ENCODE measurements at regions not wholly inside any gene's neighbourhood (a gene's known extent, or its start where the extent isn't known, plus 50 kb on each side); places are given as distances from the start of the nearest gene placed in this dataset.
"Not testable (repeated sequence)": the region's sequence is repeated elsewhere in the genome, so short reads cannot be mapped to it uniquely, and the experiment has no call there.

DNA sequence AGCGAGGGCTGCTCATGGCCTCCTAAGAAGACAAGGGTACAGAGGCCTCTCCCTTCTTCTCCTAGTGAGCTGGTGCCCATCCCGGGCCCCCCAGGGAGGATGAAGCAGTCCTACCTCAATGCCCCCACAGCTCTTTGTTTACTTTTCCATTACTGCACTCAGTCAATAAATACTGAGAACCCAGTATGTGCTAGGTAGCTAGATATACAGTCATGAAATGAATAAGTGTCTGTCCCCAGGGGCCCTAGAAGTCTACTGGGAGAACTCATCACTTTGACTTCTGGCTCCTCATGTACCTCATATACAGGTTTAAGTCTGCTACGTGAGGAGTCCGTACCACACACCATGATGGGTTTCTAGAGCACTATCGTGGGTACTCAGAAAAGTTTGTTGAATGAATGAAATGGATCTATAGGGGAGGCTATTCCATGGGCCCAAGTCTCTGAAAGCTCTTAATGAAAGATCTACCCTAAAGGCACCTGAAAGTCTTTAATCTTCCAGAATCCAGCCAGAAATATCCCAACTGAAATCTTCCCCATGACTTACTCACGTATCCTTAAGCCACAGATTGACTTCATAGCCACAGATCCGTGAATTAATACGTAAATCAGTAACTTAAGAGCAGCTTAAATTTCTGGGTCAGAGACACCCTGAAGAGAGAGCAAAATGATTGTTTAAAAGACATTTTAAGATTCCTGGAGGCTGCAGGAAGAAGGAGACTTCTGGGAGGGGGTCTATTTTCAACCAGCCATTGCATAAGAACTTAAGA is 51.6 kb upstream of the POMP start:
- DNase-seq, result no peak

DNA sequence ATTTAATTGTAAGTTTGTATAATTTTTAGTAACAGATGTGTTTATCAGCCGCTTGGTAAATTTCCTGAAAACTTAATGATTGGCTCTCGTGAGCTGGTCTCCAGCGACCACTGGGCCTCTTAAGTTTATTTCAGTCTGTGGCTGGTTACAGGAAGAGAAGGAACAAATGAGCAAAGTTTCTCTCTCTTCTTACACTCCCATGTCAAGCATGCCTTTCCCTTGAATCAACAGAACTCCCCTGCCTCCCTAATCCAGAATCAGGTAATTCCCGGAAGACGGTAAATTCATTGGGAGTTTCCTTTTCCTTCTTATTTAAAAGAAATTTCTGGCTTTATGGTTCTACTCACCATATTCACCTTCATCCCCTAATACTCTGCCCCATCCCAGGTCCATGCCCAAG is 52.5 kb upstream of the POMP start:
- no peak for DNase-seq

DNA sequence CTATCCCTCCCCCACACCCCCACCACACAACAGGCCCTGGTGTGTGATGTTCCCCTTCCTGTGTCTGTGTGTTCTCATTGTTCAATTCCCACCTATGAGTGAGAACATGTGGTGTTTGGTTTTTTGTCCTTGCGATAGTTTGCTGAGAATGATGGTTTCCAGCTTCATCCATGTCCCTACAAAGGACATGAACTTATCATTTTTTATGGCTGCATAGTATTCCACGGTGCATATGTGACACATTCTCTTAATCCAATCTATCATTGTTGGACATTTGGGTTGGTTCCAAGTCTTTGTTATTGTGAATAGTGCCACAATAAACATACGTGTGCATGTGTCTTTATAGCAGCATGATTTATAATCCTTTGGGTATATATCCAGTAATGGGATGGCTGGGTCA is 53.8 kb upstream of the POMP start:
- DNase-seq, result not testable (repeated sequence)

DNA sequence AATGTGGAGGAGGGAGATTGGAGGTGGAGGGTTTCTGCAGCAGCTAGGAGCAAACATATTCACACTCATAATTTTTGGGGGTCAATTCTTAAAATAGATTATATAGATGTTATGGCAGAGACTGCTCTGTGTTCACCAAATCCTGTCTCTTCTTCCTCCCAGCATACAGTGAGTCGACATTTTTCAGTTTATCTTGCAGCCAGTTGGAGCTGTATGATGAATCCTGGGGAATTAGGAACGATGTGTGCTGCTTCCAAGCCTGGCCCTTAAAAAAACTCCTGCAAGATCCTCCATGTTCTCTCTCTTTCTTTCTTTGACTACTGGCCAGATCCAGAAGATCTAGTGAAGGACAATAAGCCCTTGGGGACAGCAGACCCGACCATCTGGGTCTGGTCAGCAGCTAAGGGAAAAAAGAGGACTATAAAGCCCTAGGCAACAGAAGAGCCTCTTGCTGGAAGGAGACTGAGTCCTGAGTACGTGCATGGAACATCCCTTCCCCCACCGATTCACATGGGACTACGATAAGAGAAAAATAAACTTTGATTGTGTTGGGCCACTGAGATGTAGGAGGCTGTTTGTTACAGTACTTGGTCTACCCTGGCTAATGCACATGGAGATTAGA is 55.8 kb upstream of the POMP start:
- no peak for DNase-seq

DNA sequence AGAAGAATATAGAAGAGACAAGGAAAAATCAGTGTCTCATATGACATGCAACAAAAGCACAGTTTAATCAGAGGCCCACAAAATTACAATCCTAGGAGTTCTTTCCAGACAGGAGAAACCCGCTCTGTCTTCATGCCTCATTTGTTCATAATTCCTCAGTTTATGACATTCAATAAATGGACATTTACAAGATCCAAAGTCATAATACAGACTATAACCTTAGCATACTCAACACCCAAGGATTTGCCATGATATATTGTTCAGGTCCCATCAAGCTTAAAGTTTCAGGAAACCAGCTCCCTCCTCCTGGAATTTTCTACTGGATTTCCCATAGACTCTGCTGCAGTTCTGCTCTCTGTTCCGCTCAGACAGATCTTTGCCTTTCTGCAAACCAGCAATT is 56.4 kb upstream of the POMP start:
- DNase-seq, result no peak

DNA sequence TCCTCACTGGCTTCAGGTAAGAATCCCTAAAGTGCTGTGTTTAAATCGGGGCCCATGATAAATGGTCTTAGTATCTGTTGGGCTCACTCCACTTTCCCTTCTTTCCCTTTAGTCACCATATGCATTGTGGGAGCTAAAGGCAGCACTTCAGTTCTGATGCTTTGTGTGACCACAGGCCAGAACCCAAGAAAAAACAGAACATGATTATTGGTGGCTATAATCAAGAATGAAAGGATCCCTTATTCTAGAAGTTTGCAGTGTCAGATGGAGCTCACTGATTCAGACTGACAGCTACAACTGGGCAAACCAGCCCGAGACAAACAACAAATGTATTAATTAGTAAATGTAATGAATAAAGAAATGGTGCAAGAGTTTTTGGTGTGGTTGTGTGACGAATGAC is 57.3 kb upstream of the POMP start:
- no peak for DNase-seq

DNA sequence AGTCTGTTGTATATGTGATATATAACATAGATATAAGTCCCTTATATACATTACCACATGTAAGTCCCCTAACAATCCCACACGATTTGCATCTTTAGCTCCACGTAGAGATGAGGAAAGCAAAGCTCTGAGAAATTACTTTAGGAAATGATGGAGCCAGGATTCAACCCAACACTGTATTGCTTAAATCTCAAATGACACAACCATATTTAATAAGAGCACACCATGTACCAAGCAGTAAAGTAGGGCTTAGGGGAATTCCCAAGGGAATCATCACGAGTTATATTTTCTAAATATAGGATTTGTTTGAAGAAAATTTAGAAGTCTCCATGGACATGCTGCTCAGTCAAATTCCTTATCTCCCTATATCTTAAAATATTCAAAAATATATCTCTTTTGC is 61.3 kb upstream of the POMP start:
- no peak for DNase-seq

DNA sequence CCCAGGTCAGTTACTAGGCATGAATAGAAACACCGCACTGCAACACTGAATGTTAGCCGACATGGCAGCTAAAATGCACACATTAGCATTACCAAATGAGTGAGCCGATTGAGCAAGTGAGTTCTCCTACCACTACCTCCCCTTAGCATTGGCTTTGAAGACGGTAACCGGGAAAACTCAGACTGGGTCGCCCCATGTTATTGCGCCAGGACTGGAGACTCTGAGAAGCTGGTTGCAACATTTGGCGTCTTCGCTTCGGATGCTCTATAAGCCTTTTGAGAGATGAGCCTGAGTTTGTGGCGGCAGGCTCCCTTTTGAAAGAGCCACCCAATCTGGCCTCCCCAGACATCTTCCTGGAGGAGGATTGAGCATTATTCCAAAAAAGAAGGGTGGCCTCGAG is 68.5 kb upstream of the POMP start:
- DNase-seq, result no peak

DNA sequence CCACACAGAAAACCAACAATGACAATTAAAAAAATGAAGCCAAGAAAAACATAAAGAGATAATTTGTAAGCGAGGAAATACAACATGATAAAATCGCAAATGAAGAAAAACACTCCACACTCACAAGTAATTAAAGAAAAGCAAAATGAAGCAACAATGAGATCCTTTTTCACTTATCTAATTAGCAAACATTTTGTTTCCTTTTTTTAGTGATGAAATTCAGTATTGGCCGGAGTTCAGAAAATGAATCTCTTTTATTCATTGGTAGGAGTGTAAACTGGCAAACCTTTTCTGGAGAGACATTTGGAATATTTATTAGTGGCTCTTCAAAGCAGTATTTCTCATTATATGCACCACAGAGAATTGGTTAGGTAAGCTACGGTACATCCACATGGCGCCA is 70.6 kb upstream of the POMP start:
- DNase-seq, result no peak

DNA sequence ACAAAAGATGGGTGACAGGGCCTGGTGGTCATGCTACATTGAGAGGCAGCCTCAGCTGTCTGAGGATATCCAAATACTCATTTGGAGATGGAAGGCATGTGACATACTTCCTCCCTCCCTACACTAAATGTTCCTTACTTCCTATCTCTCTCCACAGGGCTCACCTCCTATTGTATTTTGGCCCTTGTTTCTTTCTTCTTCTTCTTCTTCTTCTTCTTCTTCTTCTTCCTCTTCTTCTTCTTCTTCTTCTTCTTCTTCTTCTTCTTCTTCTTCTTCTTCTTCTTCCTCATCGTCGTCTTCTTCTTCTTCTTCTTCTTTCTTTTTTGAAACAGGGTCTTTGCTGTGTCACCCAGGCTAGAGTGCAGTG is 71.8 kb upstream of the POMP start:
- no peak for DNase-seq

DNA sequence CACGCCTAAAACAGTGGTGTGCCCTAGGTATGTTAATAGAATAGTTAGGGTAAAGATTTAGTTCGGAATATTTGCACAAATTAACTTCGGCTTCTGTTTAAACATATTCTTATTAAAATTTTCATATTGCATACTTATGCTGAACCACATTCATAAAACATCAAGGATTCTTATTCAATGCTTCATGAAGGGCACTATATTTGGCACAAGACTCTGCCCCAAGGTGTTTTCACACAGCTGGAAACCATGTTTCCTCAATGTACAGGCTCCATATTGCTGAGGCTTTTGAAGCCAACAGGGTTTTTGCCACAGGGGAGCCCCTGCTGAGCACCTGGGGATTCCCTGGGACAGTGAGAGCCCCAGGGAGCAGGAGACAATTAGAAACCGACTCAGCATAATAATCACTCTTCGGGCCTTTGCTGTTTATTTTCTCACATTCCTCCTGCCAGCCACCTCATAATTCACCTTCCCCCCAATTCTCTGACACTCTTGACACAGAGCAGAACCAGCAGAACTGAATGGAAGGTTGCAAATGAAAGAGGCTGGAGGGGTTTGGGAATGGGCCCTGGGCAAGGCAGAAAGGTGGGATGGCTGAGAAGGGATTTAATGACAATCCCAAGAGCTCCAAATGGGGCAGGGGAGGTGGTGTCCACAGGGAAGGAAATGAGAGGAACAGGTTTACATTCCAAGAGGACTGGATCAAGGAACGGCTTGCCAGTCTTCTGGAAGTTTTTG is 72.3 kb upstream of the POMP start:
- DNase-seq, result no peak

DNA sequence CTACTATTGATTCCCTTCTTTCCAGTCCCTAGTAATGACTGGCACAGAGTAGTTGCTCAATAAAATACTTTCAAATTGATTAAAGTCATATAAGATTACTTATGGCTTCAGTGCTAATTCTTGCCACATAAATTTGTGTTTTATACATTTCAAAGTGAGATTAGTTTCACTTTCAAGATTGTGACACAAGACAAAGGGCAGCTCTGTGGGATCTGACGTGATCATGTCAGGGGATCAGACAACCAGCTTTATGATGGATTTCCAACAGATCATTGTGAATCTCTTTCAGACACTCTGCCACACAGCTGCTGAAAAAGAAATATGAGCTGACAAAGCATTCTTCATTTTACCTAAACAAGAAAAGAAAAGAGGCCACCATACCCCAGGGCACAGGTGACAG is 73.4 kb upstream of the POMP start:
- DNase-seq, result no peak

DNA sequence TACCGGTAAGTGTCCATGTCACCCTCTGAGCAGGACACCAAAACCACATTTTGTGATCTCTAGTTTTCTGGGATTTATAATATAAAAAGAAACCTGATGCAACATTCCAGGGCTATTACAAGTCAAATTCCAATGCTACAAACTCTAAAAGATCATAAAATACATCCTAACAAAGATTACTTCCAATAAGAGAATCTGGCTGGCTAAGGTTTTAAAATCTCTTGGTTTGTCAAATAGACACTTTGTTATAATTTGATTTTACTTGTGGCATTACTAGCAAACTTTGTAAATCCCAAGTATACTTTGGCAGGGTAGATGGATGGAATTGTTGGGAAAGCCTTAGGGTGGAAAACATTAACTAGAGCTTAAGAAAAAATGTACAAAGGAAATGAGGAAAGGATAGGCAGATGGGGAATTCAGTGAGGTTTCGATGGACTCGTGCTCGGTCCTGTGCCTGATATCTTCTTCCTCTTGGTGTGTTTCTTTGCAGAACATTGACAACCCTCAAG is 74.0 kb upstream of the POMP start:
- DNase-seq, result no peak

DNA sequence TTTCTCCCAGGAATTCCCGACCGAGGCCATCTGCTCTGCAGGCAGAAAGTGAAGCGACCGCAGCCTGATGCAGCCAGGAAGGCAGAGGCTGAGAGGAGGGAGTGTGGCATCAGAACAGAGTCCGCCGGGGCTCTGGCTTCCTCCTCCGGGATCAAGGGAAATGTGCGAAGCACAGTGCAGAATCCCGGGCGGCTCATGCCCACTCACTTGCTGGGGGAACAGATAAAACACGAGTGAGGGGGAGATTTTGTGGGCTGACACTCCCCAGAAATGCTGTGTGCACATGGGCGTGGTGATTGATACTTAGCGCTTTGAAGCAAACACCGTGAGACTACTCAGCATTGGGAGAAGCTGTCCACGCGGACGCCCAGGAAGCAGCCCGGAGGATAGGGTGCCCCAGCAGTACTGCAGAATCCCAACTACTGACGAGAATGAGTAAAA is 75.3 kb upstream of the POMP start:
- DNase-seq, result no peak

DNA sequence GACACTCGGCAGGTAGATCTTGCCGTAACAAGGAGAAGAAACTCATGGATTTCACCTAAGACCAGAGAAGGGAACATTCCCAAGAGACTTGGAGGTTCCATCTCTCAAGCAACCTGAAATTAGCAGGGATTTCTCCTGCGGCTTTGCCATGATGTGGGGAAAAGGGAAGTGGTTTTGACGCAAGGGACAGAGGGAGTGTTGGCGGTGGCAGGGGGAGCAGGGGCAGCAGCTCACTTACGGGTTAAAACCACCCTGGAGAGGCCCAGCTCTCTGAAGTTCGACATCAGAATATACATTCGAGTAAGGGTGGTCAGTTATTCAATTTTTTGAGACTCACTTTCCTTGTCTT is 76.1 kb upstream of the POMP start:
- no peak for DNase-seq

DNA sequence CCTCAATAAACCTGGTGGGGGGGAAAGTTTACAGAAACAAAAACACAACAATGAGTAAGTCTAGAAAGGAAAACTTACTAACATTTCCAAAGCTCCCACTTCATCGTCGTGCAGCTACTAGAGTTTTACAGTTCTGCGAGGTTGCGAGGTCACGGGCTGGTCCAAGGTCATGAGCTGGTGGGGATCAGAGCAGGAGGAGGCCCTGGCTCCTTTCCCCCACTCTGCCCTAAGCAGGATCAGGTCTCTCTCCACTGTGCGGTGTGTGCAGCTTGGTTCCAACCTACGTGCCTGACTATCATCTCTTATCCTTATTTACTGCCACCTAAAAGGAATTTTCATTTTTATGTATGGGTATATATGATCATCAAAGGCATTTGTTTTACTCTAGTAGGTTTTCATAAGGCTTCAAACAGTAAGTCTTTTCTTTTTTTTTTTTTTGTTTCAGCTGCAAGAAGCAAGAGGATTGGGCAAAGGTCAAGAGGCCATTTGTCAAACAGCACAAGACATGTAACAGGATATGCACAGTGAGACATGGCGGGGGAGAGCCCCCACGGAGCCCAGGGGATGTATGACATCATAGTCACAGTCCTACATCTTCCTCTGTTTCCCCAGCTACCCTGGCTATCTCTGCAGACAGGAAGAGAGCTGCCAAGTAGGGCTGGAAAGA is 76.6 kb upstream of the POMP start:
- no peak for DNase-seq

DNA sequence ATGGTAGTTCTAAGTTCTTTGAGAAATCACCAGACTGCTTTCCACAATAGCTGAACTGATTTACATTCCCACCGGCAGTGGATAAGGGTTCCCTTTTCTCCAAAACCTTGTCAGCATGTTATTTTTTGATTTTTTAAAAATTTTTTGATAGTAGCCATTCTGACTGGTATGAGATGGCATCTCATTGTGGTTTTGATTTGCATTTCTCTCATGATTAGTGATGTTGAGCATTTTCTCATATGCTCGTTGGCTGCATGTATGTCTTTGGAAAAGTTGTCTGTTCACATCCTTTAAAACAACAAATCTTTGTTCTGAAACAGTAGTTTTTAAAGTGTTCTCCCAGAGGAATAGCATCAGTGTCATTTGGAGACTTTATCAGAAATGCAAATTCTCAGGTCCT is 77.5 kb upstream of the POMP start:
- DNase-seq, result no peak

DNA sequence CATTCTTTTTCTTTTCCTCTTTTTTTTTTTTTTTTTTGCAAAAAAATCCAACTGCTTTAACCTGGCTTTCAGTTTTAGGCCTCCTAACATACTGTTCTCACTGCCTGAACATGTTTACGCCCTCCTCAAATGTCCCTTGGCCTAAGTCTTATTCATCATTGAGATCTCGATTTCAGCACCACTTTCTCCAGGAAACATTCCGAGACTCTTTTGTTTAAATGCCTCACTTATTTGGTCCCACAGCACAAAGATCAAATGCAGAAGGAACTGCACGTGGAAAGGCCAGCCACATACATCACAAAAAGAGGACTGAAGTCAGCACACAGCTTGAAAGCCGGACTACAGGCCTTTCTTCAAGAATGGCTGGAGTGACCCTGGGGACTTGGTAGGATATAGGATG is 79.2 kb upstream of the POMP start:
- no peak for DNase-seq

DNA sequence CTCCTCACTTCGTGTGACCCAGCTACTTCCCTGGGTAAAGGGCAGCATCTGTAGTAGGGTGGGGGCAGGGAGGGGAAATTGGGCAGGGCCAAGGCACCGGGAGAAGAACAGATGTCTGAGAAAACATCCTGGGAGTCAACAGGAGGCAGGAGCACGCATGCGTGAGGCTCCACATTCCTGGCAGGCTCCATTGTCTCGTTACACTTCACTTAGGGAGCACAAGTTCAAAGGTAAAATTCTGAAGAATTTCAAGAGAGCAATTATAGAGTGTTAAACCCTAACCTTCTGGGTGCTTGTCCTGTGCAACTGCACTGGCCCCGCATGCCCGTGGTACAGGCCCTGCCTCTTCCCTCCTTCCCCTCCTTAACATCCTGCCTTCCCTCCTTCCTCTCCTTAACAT is 79.6 kb upstream of the POMP start:
- DNase-seq, result no peak

DNA sequence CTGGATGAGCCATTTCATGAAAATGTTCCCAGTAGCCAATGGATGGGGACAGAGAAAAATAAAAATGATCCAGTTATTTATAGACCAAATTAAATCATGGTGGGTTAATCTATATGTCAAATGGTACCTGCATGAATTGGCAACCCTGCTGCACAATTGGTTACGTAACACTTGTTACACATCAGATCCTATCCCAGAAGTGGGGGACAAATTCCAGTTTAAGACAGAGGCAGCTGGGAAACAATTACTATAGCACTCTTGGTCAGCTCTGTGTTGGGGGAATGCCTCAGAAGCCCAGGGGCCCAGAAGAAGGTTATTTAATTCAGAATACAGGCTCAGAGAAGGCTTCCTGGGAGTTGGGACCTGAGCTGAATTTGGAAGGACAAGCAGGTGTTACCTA is 81.1 kb upstream of the FLT1 start:
- no peak for DNase-seq

DNA sequence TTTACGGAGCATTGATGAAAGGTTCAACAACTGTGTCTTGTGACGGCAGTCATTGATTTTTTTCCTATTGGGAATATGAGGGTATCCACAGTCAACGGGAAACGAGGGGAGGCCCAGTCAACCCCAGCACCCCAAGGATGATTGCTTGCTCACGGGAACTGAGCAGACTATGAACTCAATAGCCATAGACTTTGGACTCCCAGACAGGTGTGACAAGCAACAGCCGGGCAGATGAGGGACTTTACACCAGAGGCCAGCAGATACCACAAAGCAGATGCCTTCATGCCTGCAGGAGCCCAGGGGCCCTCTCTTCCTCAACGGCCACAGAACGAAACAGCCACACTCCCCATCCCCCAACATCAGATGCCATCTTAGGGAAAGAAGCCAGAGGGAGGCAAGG is 80.3 kb upstream of the FLT1 start:
- DNase-seq, result no peak

DNA sequence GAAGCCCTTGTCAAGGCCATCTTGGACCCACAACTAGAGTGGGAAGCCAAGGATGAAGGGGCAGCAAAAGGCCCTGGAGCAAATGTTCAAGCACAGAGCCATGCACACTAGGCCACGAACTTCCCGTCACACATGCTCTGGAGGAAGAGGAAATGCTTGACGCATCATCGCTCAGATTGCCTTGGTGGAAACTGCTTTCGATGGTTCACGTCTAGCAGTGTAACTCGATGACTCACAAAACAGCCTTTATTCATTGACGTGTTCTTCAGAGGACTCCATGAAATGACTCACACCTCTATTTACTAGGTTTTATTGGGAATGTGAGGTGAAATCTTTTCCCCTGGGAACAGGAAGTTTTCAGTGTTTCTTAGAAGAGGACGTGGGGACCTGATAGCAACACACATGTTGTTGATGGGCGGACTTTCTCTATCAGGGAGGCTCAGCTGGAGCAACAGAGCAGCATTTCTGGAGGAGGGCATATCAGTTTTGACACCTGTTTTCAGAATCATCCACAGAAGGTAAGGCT is 79.8 kb upstream of the FLT1 start:
- DNase-seq, result peak; percentile 49

DNA sequence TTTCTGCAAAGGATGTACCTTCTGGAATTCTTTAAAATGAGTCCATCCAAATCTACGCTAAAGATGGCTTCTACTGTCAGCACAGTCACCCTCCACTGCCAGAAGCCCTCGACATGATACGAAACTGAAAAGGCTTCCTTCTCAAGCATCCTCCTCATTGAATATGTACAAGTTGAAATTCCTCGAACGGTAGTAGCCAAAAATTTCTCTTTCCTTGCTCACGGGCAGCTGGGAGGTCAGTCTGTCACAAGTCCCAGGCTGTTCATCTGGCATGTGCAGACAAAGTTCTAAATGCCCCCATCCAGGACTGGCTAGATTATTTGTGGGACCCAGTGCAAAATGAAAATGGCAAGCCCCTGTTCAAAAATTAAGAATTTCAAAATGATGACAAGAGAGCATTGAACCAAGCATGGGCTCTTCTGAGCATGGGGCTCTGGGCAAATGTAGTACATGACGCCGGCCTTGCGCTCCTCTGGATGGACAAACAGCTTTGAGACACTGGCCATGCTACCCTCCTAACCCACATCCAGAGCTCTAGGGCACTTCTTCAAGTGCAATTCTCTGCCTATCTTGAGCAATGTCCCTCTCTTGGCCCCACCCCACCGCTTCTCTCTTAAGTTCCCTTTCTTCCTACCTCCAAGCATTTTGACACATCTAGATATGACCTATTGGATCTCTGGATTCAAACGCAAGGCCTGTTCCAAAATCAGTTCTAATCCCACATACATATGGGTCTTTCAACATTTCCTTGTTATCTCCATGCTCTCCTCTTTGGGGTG is 78.9 kb upstream of the FLT1 start:
- no peak for DNase-seq
